HEK293 (cell line): ENCODE measurements at regions not wholly inside any gene's neighbourhood (a gene's known extent, or its start where the extent isn't known, plus 50 kb on each side); places are given as distances from the start of the nearest gene placed in this dataset.

Experiments
- CTCF ChIA-PET: fragments of 350-600 bp; formaldehyde crosslinking; extraction: SDS; loops from one replicate; lab custom pipeline; 2021; ENCODE audit warnings: antibody characterized with exemption; lab: Yijun Ruan, JAX
- POLR2A ChIA-PET: fragments of 300-600 bp; formaldehyde crosslinking; extraction: SDS; loops from one replicate; lab custom pipeline; 2020; ENCODE audit warnings: antibody characterized with exemption, inconsistent platforms; lab: Yijun Ruan, JAX
- H3K27ac ChIP-seq: fragments of 200-500 bp; sonication (Bioruptor generic); 2 replicates; pipeline ENCODE4 v1.5.1; 2014; ENCODE audit warnings: low read depth, low read length, control low read depth, inconsistent platforms; ENCODE audit errors: extremely low read depth
- H3K36me3 ChIP-seq, 2 experiments: fragments of 200-500 bp in 1 of 2; sonication (Bioruptor generic) in 1 of 2; 1 replicate in 1 of 2; 2 replicates in 1 of 2; pipeline ENCODE4 v1.5.1; 2014 to 2017; ENCODE audit warnings: inconsistent platforms in 2 of 2, low read length in 2 of 2; ENCODE audit not compliant: control insufficient read depth in 2 of 2, insufficient read depth in 1 of 2
- H3K4me1 ChIP-seq: fragments of 200-500 bp; sonication (Bioruptor generic); 2 replicates; pipeline ENCODE4 v1.5.1; 2014; ENCODE audit warnings: mild to moderate bottlenecking, low read length, inconsistent platforms; ENCODE audit not compliant: control insufficient read depth, insufficient read depth
- H3K4me3 ChIP-seq: 2 replicates; pipeline ENCODE4 v1.5.1; 2011; ENCODE audit warnings: low read depth, mild to moderate bottlenecking, control low read depth, low read length, moderate library complexity
- H3K9me3 ChIP-seq: fragments of 200-500 bp; sonication (Bioruptor generic); 2 replicates; pipeline ENCODE4 v1.5.1; 2014; ENCODE audit warnings: low read depth, low read length, inconsistent platforms; ENCODE audit not compliant: control insufficient read depth, insufficient read depth
- BCL11A ChIP-seq: fragments of 450-650 bp; formaldehyde crosslinking; IDR thresholded peaks from 2 replicates; pipeline ENCODE4 v1.5.1; 2016; ENCODE audit warnings: low read depth, missing biosample characterization, missing genetic modification characterization
- IKZF3 ChIP-seq: fragments of 450-650 bp; IDR thresholded peaks from 2 replicates; pipeline ENCODE4 v1.5.0; 2018; ENCODE audit warnings: missing biosample characterization, mild to moderate bottlenecking, missing genetic modification characterization, moderate library complexity
- PRDM2 ChIP-seq: fragments of 450-650 bp; formaldehyde crosslinking; IDR thresholded peaks from 2 replicates; pipeline ENCODE4 v1.5.1; 2016; ENCODE audit warnings: missing biosample characterization, missing genetic modification characterization, borderline replicate concordance
- REPIN1 ChIP-seq: fragments of 450-650 bp; formaldehyde crosslinking; IDR thresholded peaks from 2 replicates; pipeline ENCODE4 v1.5.1; 2017; ENCODE audit warnings: missing biosample characterization, missing genetic modification characterization, low read depth
- REST ChIP-seq: fragments of 450-650 bp; formaldehyde crosslinking; IDR thresholded peaks from 2 replicates; pipeline ENCODE4 v1.5.1; 2016; ENCODE audit warnings: missing biosample characterization, missing genetic modification characterization
- ZFP41 ChIP-seq: fragments of 450-650 bp; formaldehyde crosslinking; IDR thresholded peaks from 2 replicates; pipeline ENCODE4 v1.5.1; 2016; ENCODE audit warnings: missing biosample characterization, missing genetic modification characterization, borderline replicate concordance
- ZNF133 ChIP-seq: fragments of 450-650 bp; formaldehyde crosslinking; IDR thresholded peaks from 2 replicates; pipeline ENCODE4 v1.5.1; 2016; ENCODE audit warnings: missing biosample characterization, missing genetic modification characterization
- ZNF138 ChIP-seq: fragments of 450-650 bp; formaldehyde crosslinking; IDR thresholded peaks from 2 replicates; pipeline ENCODE4 v1.5.1; 2016; ENCODE audit warnings: missing biosample characterization, missing genetic modification characterization, borderline replicate concordance
- ZNF202 ChIP-seq: fragments of 450-650 bp; formaldehyde crosslinking; IDR thresholded peaks from 2 replicates; pipeline ENCODE4 v1.5.1; 2016; ENCODE audit warnings: missing biosample characterization, missing genetic modification characterization, borderline replicate concordance
- ZNF433 ChIP-seq: fragments of 450-650 bp; formaldehyde crosslinking; IDR thresholded peaks from 2 replicates; pipeline ENCODE4 v1.5.1; 2016; ENCODE audit warnings: missing biosample characterization, missing genetic modification characterization, low read depth
- ZNF501 ChIP-seq: fragments of 450-650 bp; formaldehyde crosslinking; IDR thresholded peaks from 2 replicates; pipeline ENCODE4 v1.5.1; 2016; ENCODE audit warnings: missing biosample characterization, missing genetic modification characterization
- ZNF558 ChIP-seq: fragments of 450-650 bp; formaldehyde crosslinking; IDR thresholded peaks from 2 replicates; pipeline ENCODE4 v1.5.1; 2016; ENCODE audit warnings: missing biosample characterization, missing genetic modification characterization
- TF ChIP-seq, protein P1 (sequence below): fragments of 450-650 bp; formaldehyde crosslinking; IDR thresholded peaks from 2 replicates; pipeline ENCODE4 v1.5.1; 2016; ENCODE audit warnings: missing biosample characterization, missing genetic modification characterization
- TF ChIP-seq, protein P2 (sequence below): fragments of 450-650 bp; formaldehyde crosslinking; IDR thresholded peaks from 2 replicates; pipeline ENCODE4 v1.5.1; 2016; ENCODE audit warnings: missing biosample characterization, missing genetic modification characterization

DNA sequence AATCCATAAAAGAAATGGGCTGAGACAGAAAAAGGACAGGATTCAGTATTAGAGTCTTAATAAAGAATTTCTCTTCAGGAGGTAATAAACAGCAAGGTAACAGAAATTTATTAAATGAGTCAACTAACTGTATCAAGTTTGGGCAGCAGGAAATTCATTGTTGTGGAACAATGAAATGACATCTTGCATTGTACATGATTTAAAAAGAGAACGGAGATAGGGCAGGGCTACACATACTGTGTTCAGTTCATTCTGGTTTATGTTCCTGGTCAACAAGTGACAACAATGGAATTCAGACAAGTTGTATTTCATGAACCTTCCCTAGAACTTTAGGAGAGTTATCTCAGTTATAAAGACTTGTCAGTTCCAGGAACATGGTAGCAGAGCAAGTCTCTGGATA is 961.3 kb downstream of the SOCS6 start (continued):
- no peak for TF ChIP-seq PRDM2 (tag by site-specific recombination)
- no peak for TF ChIP-seq ZNF558 (tag by site-specific recombination)
- no peak for TF ChIP-seq REPIN1

DNA sequence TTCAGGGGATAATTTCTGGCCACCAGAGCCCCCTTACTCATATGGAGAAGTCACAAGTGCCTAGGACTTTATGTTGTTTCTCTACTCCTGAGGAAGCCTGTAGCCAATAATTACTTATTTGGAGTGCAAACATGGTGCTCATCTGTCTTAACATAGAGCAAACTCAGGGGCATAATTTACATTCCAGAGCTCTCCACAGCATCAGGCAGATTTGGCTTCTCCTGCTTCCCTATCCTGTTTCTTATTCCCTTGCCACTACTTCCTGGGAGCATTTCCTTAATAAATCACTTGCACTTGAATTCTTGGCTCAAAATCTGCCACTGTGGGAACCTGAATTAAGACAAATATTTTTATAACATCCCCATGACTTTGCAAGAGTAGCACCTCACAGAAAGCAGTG is 960.9 kb downstream of the SOCS6 start:
- no peaks in the 10 kb centered on the region for H3K4me1 ChIP-seq
- no peaks in the 10 kb centered on the region for H3K9me3 ChIP-seq
- ChIA-PET CTCF (no interaction called here), POLR2A (no interaction called here)
- TF ChIP-seq ZNF133 (tag by site-specific recombination): no peak
- no peak for TF ChIP-seq ZNF138 (tag by site-specific recombination)
- TF ChIP-seq BCL11A (tag by site-specific recombination): no peak
- TF ChIP-seq ZNF433: no peak
- no peaks in the 10 kb centered on the region for H3K36me3 ChIP-seq
- H3K4me3 ChIP-seq: no peak overlapping the region
- H3K27ac ChIP-seq: no peak overlapping the region

GRCh38 chr18:71242981-71243380 is 954.1 kb downstream of the SOCS6 start:
- Histone ChIP-seq H3K4me3 (no peak overlapping the region), H3K36me3 (no peaks in the 10 kb centered on the region), H3K27ac (no peak overlapping the region), H3K9me3 (no peaks in the 10 kb centered on the region), H3K4me1 (no peaks in the 10 kb centered on the region)
- ChIA-PET CTCF (interaction anchor here (0.6 kb wide), 1 partner anchor 16 kb away, joined by 3 read pairs; no protein-coding TSS in a partner anchor), POLR2A (no interaction called here)
- TF ChIP-seq ZNF501 (tag by site-specific recombination) (no peak), ZFP41 (no peak), ZNF202 (tag by site-specific recombination) (no peak), IKZF3 (tag by site-specific recombination) (no peak), REST (tag by site-specific recombination) (no peak)
- TF ChIP-seq, protein P1, sequence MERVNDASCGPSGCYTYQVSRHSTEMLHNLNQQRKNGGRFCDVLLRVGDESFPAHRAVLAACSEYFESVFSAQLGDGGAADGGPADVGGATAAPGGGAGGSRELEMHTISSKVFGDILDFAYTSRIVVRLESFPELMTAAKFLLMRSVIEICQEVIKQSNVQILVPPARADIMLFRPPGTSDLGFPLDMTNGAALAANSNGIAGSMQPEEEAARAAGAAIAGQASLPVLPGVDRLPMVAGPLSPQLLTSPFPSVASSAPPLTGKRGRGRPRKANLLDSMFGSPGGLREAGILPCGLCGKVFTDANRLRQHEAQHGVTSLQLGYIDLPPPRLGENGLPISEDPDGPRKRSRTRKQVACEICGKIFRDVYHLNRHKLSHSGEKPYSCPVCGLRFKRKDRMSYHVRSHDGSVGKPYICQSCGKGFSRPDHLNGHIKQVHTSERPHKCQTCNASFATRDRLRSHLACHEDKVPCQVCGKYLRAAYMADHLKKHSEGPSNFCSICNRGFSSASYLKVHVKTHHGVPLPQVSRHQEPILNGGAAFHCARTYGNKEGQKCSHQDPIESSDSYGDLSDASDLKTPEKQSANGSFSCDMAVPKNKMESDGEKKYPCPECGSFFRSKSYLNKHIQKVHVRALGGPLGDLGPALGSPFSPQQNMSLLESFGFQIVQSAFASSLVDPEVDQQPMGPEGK (tag by site-specific recombination): no peak
- TF ChIP-seq, protein P2, sequence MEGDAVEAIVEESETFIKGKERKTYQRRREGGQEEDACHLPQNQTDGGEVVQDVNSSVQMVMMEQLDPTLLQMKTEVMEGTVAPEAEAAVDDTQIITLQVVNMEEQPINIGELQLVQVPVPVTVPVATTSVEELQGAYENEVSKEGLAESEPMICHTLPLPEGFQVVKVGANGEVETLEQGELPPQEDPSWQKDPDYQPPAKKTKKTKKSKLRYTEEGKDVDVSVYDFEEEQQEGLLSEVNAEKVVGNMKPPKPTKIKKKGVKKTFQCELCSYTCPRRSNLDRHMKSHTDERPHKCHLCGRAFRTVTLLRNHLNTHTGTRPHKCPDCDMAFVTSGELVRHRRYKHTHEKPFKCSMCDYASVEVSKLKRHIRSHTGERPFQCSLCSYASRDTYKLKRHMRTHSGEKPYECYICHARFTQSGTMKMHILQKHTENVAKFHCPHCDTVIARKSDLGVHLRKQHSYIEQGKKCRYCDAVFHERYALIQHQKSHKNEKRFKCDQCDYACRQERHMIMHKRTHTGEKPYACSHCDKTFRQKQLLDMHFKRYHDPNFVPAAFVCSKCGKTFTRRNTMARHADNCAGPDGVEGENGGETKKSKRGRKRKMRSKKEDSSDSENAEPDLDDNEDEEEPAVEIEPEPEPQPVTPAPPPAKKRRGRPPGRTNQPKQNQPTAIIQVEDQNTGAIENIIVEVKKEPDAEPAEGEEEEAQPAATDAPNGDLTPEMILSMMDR (tag by site-specific recombination): no peak
